GM12878 (cell line): ENCODE measurements at regions not wholly inside any gene's neighbourhood (a gene's known extent, or its start where the extent isn't known, plus 50 kb on each side); places are given as distances from the start of the nearest gene placed in this dataset.

ENCODE experiments used
- ATAC-seq: fragments of 200-7000 bp; cut with Tn5 transposase; 3 replicates; pipeline ENCODE4 v1.9.1; 2020; ENCODE audit warnings: mild to moderate bottlenecking, moderate library complexity
- BruUV-seq: library from RNA; stranded (reverse); fragments of 400-500 nt; replicated peaks from 2 replicates; lab custom pipeline; 2021; lab: Mats Ljungman, UMichigan
- CTCF ChIA-PET: fragments of 300-600 bp; sonication (Branson Sonifier 250); formaldehyde crosslinking; extraction: SDS; loops from one replicate; lab custom pipeline; 2021; ENCODE audit warnings: inconsistent platforms; lab: Yijun Ruan, JAX
- POLR2A ChIA-PET: fragments of 350-600 bp; formaldehyde crosslinking; extraction: SDS; loops from one replicate; lab custom pipeline; 2021; ENCODE audit warnings: inconsistent platforms; lab: Charles Lee
- RAD21 ChIA-PET: fragments of 300-600 bp; sonication (Branson Sonifier 250); formaldehyde crosslinking; loops from one replicate; lab custom pipeline; 2023; ENCODE audit warnings: antibody characterized with exemption; ENCODE audit not compliant: unreplicated experiment; lab: Charles Lee
- SMC1A ChIA-PET: fragments of 300-600 bp; sonication (Branson Sonifier 250); formaldehyde crosslinking; loops from one replicate; lab custom pipeline; 2023; ENCODE audit not compliant: unreplicated experiment, uncharacterized antibody; lab: Charles Lee
- DNase-seq: peaks from one replicate; pipeline ENCODE4 v3.0.0-alpha.2; 2011; ENCODE audit warnings: low read depth, low spot score
- FAIRE-seq: peaks from 3 replicates; lab custom pipeline; 2011; peaks lifted over from hg19 to GRCh38; lab: Jason Lieb, UNC
- H2AFZ ChIP-seq: 2 replicates; pipeline ENCODE4 v1.6.0; 2011; ENCODE audit warnings: low read depth, low read length, control low read depth; ENCODE audit not compliant: control insufficient read depth
- H3K27ac ChIP-seq: 2 replicates; pipeline ENCODE4 v1.5.1; 2011; ENCODE audit warnings: control low read depth; ENCODE audit not compliant: control insufficient read depth, insufficient read depth
- H3K27me3 ChIP-seq, 2 experiments: replicated peaks in 1 of 2; 2 replicates each; pipeline versions ENCODE4 v1.6.0 to v1.6.1; 2011; ENCODE audit warnings: low read length in 1 of 2; ENCODE audit not compliant: control insufficient read depth in 2 of 2, insufficient read depth in 2 of 2
- H3K36me3 ChIP-seq, 2 experiments: 2 replicates each; pipeline ENCODE4 v1.5.1; 2011; ENCODE audit warnings: low read length in 1 of 2; ENCODE audit not compliant: control insufficient read depth in 2 of 2, insufficient read depth in 2 of 2
- H3K4me1 ChIP-seq: 2 replicates; pipeline ENCODE4 v1.6.1; 2011; ENCODE audit warnings: mild to moderate bottlenecking, low read length, moderate library complexity, mixed read lengths; ENCODE audit not compliant: control insufficient read depth, insufficient read depth
- H3K4me2 ChIP-seq: 2 replicates; pipeline ENCODE4 v1.6.0; 2011; ENCODE audit warnings: control low read depth; ENCODE audit not compliant: control insufficient read depth, insufficient read depth
- H3K4me3 ChIP-seq: fragments of 200-600 bp; sonication (generic); 2 replicates; pipeline ENCODE4 v1.5.1; 2016
- H3K79me2 ChIP-seq: 2 replicates; pipeline ENCODE4 v1.6.0; 2011; ENCODE audit warnings: low read length; ENCODE audit not compliant: control insufficient read depth, insufficient read depth
- H3K9ac ChIP-seq: 2 replicates; pipeline ENCODE4 v1.8.0; 2011; ENCODE audit warnings: low read length, control low read depth, mixed read lengths; ENCODE audit not compliant: control insufficient read depth, insufficient read depth
- H3K9me3 ChIP-seq: replicated peaks from 3 replicates; pipeline ENCODE4 v1.5.1; 2011; ENCODE audit warnings: mild to moderate bottlenecking, low read length; ENCODE audit not compliant: control insufficient read depth, insufficient read depth
- H4K20me1 ChIP-seq: 2 replicates; pipeline ENCODE4 v1.6.0; 2011; ENCODE audit not compliant: control insufficient read depth, insufficient read depth
- BCLAF1 ChIP-seq: fragments of 450-650 bp; IDR thresholded peaks from 2 replicates; pipeline ENCODE4 v1.6.1; 2017; ENCODE audit warnings: antibody characterized with exemption, mild to moderate bottlenecking, moderate library complexity
- FOS ChIP-seq: IDR thresholded peaks from 3 replicates; pipeline ENCODE4 v1.6.1; 2011; ENCODE audit warnings: borderline replicate concordance; ENCODE audit not compliant: insufficient read length; ENCODE audit errors: extremely low read depth
- GABPA ChIP-seq: IDR thresholded peaks from 2 replicates; pipeline ENCODE4 v1.6.1; 2014; ENCODE audit warnings: antibody characterized with exemption, low read depth, mild to moderate bottlenecking, inconsistent platforms
- IKZF2 ChIP-seq, 2 experiments: fragments of 450-650 bp; IDR thresholded peaks; 2 replicates each; pipeline ENCODE4 v1.6.1; 2017; ENCODE audit warnings: mild to moderate bottlenecking in 2 of 2, moderate library complexity in 2 of 2
- JUNB ChIP-seq: IDR thresholded peaks from 2 replicates; pipeline ENCODE4 v1.6.1; 2016; ENCODE audit warnings: antibody characterized with exemption, mild to moderate bottlenecking
- KDM1A ChIP-seq: fragments of 200-600 bp; sonication (generic); IDR thresholded peaks from 2 replicates; pipeline ENCODE4 v1.6.1; 2016; ENCODE audit warnings: borderline replicate concordance
- MEF2A ChIP-seq: IDR thresholded peaks from 2 replicates; pipeline ENCODE4 v1.6.1; 2011; ENCODE audit warnings: low read depth, mild to moderate bottlenecking, low read length, moderate library complexity; ENCODE audit not compliant: insufficient read depth
- POU2F2 ChIP-seq: IDR thresholded peaks from 3 replicates; pipeline ENCODE4 v1.6.1; 2011; ENCODE audit warnings: low read depth, mild to moderate bottlenecking, low read length, borderline replicate concordance
- RB1 ChIP-seq: fragments of 450-650 bp; formaldehyde crosslinking; IDR thresholded peaks from 2 replicates; pipeline ENCODE4 v1.6.1; 2017; ENCODE audit warnings: mild to moderate bottlenecking, borderline replicate concordance
- RBBP5 ChIP-seq: fragments of 200-600 bp; sonication (generic); conservative IDR thresholded peaks from 2 replicates; pipeline ENCODE4 v1.6.1; 2016
- RUNX3 ChIP-seq: IDR thresholded peaks from 2 replicates; pipeline ENCODE4 v1.6.1; 2012; ENCODE audit warnings: low read length, inconsistent platforms
- SIN3A ChIP-seq: IDR thresholded peaks from 2 replicates; pipeline ENCODE4 v1.6.1; 2012; ENCODE audit warnings: low read depth, low read length, improper control_type of control experiment
- SMAD5 ChIP-seq: IDR thresholded peaks from 2 replicates; pipeline ENCODE4 v1.6.1; 2016; ENCODE audit warnings: antibody characterized with exemption, low read depth
- SMC3 ChIP-seq: IDR thresholded peaks from 2 replicates; pipeline ENCODE4 v1.6.1; 2011; ENCODE audit warnings: low read length, improper control_type of control experiment, borderline replicate concordance
- ZSCAN29 ChIP-seq: fragments of 450-650 bp; IDR thresholded peaks from 2 replicates; pipeline ENCODE4 v1.6.1; 2017; ENCODE audit warnings: mild to moderate bottlenecking, moderate library complexity
- WGBS: methylation state at CpG from one replicate; pipeline ENCODE4 v1.1.6; 2016; ENCODE audit warnings: low lambda C conversion rate; ENCODE audit not compliant: insufficient replicate concordance, insufficient coverage; ENCODE audit errors: missing lambda C conversion rate; 5-methylcytosine and 5-hydroxymethylcytosine counted together
- in situ Hi-C: fragments of 300-500 bp; cut with MboI; formaldehyde crosslinking; loops from 9 replicates; pipeline ENCODE4 v1.14.3; 2018; ENCODE audit warnings: mixed read lengths
- intact Hi-C: fragments of 100-400 bp; cut with micrococcal nuclease; formaldehyde crosslinking; loops from one replicate; pipeline ENCODE4 v1.14.2; 2022; ENCODE audit not compliant: unreplicated experiment

GRCh38 chr7:1366801-1367405 is 92.4 kb downstream of the MICALL2 start:
- 3% methylated on average over 11 of the region's 13 CpGs for WGBS

More at GRCh38 chr7:1366801-1367405, 92.4 kb downstream of the MICALL2 start:
- CTCF ChIA-PET: no interaction called here
- H3K4me1 ChIP-seq: no peaks in the 10 kb centered on the region
- DNase-seq (no peak), FAIRE-seq (no peak)
- POLR2A ChIA-PET: no interaction called here
- no peaks in the 10 kb centered on the region for H4K20me1 ChIP-seq
- H3K4me2 ChIP-seq: no peak overlapping the region
- no peaks in the 10 kb centered on the region for H3K79me2 ChIP-seq
- RAD21 ChIA-PET: no interaction called here
- H3K4me3 ChIP-seq: no peak overlapping the region
- intact Hi-C loops: no loop called here
- no peak overlapping the region for H3K27ac ChIP-seq
- BruUV-seq: no TSS peak
- no peak for TF ChIP-seq JUNB
- TF ChIP-seq KDM1A: no peak
- no peak for TF ChIP-seq SMC3
- TF ChIP-seq IKZF2 (IDR thresholded peaks at IDR 0.05): no peak
- no peak for TF ChIP-seq ZSCAN29
- no peak for TF ChIP-seq RBBP5
- TF ChIP-seq GABPA: no peak
- TF ChIP-seq RUNX3: no peak
- TF ChIP-seq MEF2A: no peak
- no peak for TF ChIP-seq SMAD5
- TF ChIP-seq RB1: no peak
- no peak for TF ChIP-seq SIN3A
- no peak for TF ChIP-seq FOS
- TF ChIP-seq POU2F2: no peak
- TF ChIP-seq BCLAF1: no peak
- TF ChIP-seq, all 136 proteins: peak for 0
- H2AFZ ChIP-seq: no peak overlapping the region
- SMC1A ChIA-PET: no interaction called here
- no peak for ATAC-seq
- no peaks in the 10 kb centered on the region; the same call in 2 of the 3 replicates for H3K9me3 ChIP-seq
- H3K27me3 ChIP-seq: 0 out of 4 replicates have a peak, but pooled peaks cover 0 to 3% of the 10 kb centered on the region in 2 experiments
- in situ Hi-C loops: no loop called here
- H3K36me3 ChIP-seq: no peaks in the 10 kb centered on the region
- no peak overlapping the region for H3K9ac ChIP-seq
